Smooth muscle cell (in vitro differentiated cells): ENCODE measurements at regions not wholly inside any gene's neighbourhood (a gene's known extent, or its start where the extent isn't known, plus 50 kb on each side); places are given as distances from the start of the nearest gene placed in this dataset.

Experiments
- DNase-seq: peaks from one replicate; lab custom pipeline; 2025; ENCODE audit not compliant: unreplicated experiment; lab: John Stamatoyannopoulos, UW
- H2AFZ ChIP-seq: fragments of 200-600 bp; sonication (generic); 2 replicates; pipeline ENCODE4 v1.6.0; 2016; ENCODE audit warnings: antibody characterized with exemption, low read depth, mild to moderate bottlenecking
- H3F3A ChIP-seq: fragments of 200-600 bp; sonication (generic); 2 replicates; pipeline ENCODE4 v1.6.0; 2017; ENCODE audit warnings: antibody characterized with exemption, low read depth
- H3K27ac ChIP-seq: fragments of 200-600 bp; sonication (generic); 2 replicates; pipeline ENCODE4 v1.5.1; 2016; ENCODE audit warnings: low read depth, mild to moderate bottlenecking
- H3K27me3 ChIP-seq: fragments of 200-600 bp; sonication (generic); 2 replicates; pipeline ENCODE4 v1.6.1; 2016; ENCODE audit warnings: low read depth, mild to moderate bottlenecking
- H3K36me3 ChIP-seq: fragments of 200-600 bp; sonication (generic); 2 replicates; pipeline ENCODE4 v1.5.1; 2016; ENCODE audit warnings: low read depth
- H3K4me1 ChIP-seq: fragments of 200-600 bp; sonication (generic); 2 replicates; pipeline ENCODE4 v1.5.1; 2016; ENCODE audit warnings: low read depth
- H3K4me2 ChIP-seq: fragments of 200-600 bp; sonication (generic); 2 replicates; pipeline ENCODE4 v1.6.0; 2016; ENCODE audit warnings: mild to moderate bottlenecking
- H3K4me3 ChIP-seq: fragments of 200-600 bp; sonication (generic); 2 replicates; pipeline ENCODE4 v1.5.1; 2016; ENCODE audit warnings: mild to moderate bottlenecking
- H3K79me2 ChIP-seq: fragments of 200-600 bp; sonication (generic); 2 replicates; pipeline ENCODE4 v1.6.0; 2016; ENCODE audit warnings: low read depth, mild to moderate bottlenecking
- H3K9ac ChIP-seq: fragments of 200-600 bp; sonication (generic); 2 replicates; pipeline ENCODE4 v1.6.0; 2016; ENCODE audit warnings: low read depth
- H3K9me3 ChIP-seq: fragments of 200-600 bp; sonication (generic); replicated peaks from 2 replicates; pipeline ENCODE4 v1.5.1; 2016; ENCODE audit warnings: low read depth
- H4K20me1 ChIP-seq: fragments of 200-600 bp; sonication (generic); 2 replicates; pipeline ENCODE4 v1.6.0; 2016; ENCODE audit warnings: low read depth
- WGBS: methylation state at CpG from one replicate; pipeline ENCODE4 v1.1.7; 2016; ENCODE audit warnings: low lambda C conversion rate; 5-methylcytosine and 5-hydroxymethylcytosine counted together
- TF ChIP-seq, protein P1 (sequence below): fragments of 200-600 bp; sonication (generic); IDR thresholded peaks from 2 replicates; pipeline ENCODE4 v1.5.1; 2017; ENCODE audit warnings: borderline replicate concordance, mild to moderate bottlenecking, antibody characterized with exemption; ENCODE audit not compliant: insufficient read depth, poor library complexity, severe bottlenecking

DNA sequence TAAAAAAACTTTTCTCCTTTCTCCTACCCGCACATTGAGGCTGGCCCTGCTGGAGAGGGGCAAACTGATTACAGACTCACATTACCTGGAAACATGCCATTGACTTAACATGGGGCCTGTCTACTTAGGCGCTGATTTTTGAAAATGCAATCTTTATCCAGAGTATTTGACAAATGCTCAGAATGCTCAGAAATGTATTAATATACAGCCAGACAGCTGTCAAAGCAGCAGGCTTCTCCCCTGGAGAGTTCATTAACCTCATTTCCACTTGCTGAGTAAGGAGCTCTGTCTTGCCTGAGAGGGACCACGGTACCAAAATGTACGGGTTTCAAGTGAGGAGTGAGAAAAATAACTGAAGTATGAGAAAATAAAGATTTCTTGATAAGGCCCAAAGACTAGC, 95.7 kb downstream of the PAX1 start:
- H3K4me2 ChIP-seq = no peak overlapping the region
- no peaks in the 10 kb centered on the region for H4K20me1 ChIP-seq
- H3F3A ChIP-seq = no peaks in the 10 kb centered on the region
- H3K79me2 ChIP-seq = no peaks in the 10 kb centered on the region
- no peak overlapping the region for H3K9ac ChIP-seq
- H2AFZ ChIP-seq = no peak overlapping the region
- WGBS = 89% methylated on average over 4 of the region's 4 CpGs
- TF ChIP-seq, protein P1, sequence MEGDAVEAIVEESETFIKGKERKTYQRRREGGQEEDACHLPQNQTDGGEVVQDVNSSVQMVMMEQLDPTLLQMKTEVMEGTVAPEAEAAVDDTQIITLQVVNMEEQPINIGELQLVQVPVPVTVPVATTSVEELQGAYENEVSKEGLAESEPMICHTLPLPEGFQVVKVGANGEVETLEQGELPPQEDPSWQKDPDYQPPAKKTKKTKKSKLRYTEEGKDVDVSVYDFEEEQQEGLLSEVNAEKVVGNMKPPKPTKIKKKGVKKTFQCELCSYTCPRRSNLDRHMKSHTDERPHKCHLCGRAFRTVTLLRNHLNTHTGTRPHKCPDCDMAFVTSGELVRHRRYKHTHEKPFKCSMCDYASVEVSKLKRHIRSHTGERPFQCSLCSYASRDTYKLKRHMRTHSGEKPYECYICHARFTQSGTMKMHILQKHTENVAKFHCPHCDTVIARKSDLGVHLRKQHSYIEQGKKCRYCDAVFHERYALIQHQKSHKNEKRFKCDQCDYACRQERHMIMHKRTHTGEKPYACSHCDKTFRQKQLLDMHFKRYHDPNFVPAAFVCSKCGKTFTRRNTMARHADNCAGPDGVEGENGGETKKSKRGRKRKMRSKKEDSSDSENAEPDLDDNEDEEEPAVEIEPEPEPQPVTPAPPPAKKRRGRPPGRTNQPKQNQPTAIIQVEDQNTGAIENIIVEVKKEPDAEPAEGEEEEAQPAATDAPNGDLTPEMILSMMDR = no peak
- H3K27ac ChIP-seq = no peak overlapping the region
- DNase-seq = no peak
- H3K27me3 ChIP-seq = peaks cover 18% of the 10 kb centered on the region
- H3K36me3 ChIP-seq = no peaks in the 10 kb centered on the region
- no peaks in the 10 kb centered on the region for H3K9me3 ChIP-seq
- H3K4me1 ChIP-seq = no peaks in the 10 kb centered on the region
- no peak overlapping the region for H3K4me3 ChIP-seq

DNA sequence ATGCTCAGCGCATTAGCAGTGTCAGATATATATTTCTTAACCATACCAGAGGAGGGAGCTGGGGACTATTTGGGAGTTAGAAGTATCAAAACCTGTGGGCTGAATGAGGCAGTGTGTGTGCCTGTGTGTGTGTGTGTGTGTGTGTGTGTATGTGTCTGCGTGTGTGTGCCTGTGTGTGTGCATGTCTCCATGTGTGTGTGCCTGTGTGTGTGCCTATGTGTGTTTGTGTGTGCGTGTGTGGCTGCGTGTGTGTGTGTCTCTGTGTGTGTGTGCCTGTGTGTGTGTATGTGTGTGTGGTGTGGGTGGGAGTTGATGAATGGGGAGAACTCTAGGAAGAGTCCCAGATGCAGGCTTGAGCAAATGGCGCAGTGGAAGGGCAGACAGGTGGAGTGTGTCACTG, 92.9 kb downstream of the PAX1 start:
- 98% methylated on average over 5 of the region's 5 CpGs for WGBS
- Histone ChIP-seq H3K36me3 (no peaks in the 10 kb centered on the region), H3K4me2 (no peak overlapping the region), H3K27me3 (peaks cover 3% of the 10 kb centered on the region), H3F3A (no peaks in the 10 kb centered on the region), H3K79me2 (no peaks in the 10 kb centered on the region), H3K4me1 (no peaks in the 10 kb centered on the region), H2AFZ (no peak overlapping the region), H3K9ac (no peak overlapping the region), H3K4me3 (no peak overlapping the region), H4K20me1 (no peaks in the 10 kb centered on the region), H3K9me3 (no peaks in the 10 kb centered on the region), H3K27ac (no peak overlapping the region)
- TF ChIP-seq, protein P1 = no peak
- DNase-seq = no peak

DNA sequence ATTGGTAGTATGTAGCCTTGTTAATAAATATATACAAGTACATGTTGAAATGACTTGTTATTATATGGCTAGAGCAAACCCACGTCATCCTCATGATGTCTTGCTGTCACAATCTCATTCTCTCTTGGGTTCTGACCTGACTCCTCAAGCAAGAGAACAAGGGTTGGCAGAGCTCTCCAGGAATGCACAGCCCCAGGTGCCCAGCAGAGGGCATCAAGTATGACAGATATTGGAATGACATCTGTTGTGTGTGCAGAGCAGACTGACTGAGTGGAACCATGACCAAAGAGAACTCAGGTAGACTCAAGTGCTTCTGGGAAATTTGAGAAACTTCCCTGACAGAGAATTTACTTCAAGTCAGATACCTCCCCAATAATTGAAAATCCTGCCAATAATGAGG, 90.6 kb downstream of the PAX1 start:
- H3K36me3 ChIP-seq = no peaks in the 10 kb centered on the region
- no peaks in the 10 kb centered on the region for H4K20me1 ChIP-seq
- peaks cover 4% of the 10 kb centered on the region for H3K27me3 ChIP-seq
- no peaks in the 10 kb centered on the region for H3K79me2 ChIP-seq
- H3K4me2 ChIP-seq = no peak overlapping the region
- H3K9ac ChIP-seq = no peak overlapping the region
- H2AFZ ChIP-seq = no peak overlapping the region
- no peaks in the 10 kb centered on the region for H3F3A ChIP-seq
- no peak overlapping the region for H3K4me3 ChIP-seq
- TF ChIP-seq, protein P1 = no peak
- no peaks in the 10 kb centered on the region for H3K4me1 ChIP-seq
- no peak for DNase-seq
- H3K9me3 ChIP-seq = no peaks in the 10 kb centered on the region
- H3K27ac ChIP-seq = no peak overlapping the region
- WGBS = 80% methylated on average over 1 of the region's 1 CpG

DNA sequence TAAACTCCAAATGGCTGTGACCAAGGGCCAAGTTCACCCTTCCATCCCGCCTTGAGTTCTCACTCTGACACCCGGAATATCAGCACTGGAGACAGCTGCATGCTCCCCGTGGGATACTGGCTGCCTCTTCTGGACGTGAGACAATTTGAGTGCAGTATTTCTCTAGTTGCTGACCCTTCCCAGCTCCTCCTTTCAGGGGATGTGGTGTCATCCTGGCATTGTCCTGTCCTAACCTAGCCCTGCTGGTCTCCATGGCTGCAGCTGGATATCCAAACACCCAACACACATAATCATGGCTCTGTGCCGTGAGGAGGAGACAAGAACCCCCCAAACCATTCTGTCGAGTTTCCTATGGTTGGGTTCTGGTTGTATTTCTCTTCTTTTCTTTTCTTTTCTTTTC, 82.6 kb downstream of the PAX1 start:
- WGBS = 83% methylated on average over 6 of the region's 6 CpGs

More for the DNA sequence above, 82.6 kb downstream of the PAX1 start:
- DNase-seq = no peak
- Histone ChIP-seq H2AFZ (no peak overlapping the region), H3K27ac (no peak overlapping the region), H3K9ac (no peak overlapping the region), H3K4me3 (no peak overlapping the region), H3K79me2 (no peaks in the 10 kb centered on the region), H3K9me3 (no peaks in the 10 kb centered on the region), H3K36me3 (no peaks in the 10 kb centered on the region), H4K20me1 (no peaks in the 10 kb centered on the region), H3K27me3 (peaks cover 9% of the 10 kb centered on the region), H3F3A (no peaks in the 10 kb centered on the region), H3K4me2 (no peak overlapping the region), H3K4me1 (no peaks in the 10 kb centered on the region)
- TF ChIP-seq, protein P1 = no peak
